ENCODE measurements at regions not wholly inside any gene's neighbourhood (a gene's known extent, or its start where the extent isn't known, plus 50 kb on each side); places are given as distances from the start of the nearest gene placed in this dataset.
"Not testable (repeated sequence)": the region's sequence is repeated elsewhere in the genome, so short reads cannot be mapped to it uniquely, and the experiment has no call there.

GRCh38 chr10:21463436-21463835 is 62.0 kb downstream of the SKIDA1 start:
- no peak for DNase-seq

GRCh38 chr10:21458126-21458871 is 67.2 kb downstream of the SKIDA1 start:
- no peak for DNase-seq

DNA sequence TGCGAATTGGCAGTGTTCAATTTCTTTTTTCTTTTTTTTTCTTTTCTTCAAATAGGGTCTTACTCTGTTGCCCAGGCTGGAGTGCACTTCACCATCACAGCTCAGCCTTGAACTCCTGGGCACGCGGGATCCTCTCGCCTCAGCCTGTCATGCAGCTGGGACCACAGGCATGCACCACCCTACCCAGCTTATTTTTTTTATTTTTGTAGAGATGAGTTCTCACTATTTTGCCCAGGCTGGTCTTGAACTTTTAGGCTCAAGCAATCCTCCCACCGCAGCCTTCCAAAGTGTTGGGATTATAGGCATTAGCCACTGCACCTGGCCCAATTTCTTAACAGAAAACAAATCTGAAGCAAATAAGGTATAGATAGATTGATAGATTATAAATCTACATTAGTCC is 69.3 kb downstream of the SKIDA1 start:
- DNase-seq = no peak

DNA sequence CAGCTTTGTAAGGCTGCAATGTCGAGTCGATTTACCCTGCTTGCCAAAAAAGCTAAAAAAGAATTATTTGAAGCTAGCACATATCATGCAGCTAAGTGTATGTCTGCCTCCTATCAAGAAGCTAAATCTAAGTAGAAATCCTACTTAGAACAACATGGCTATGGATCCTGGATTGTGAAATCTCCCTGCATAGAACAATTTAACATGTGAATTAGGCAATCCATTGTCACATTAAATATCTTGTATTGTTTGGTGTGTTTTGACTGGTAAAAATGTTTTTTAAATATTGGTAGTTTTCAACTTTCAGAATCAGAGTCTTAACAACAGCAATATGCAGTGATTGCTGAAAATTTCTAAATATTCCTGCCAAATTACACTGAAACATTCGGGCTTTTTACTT is 73.3 kb downstream of the SKIDA1 start:
- DNase-seq = no peak

DNA sequence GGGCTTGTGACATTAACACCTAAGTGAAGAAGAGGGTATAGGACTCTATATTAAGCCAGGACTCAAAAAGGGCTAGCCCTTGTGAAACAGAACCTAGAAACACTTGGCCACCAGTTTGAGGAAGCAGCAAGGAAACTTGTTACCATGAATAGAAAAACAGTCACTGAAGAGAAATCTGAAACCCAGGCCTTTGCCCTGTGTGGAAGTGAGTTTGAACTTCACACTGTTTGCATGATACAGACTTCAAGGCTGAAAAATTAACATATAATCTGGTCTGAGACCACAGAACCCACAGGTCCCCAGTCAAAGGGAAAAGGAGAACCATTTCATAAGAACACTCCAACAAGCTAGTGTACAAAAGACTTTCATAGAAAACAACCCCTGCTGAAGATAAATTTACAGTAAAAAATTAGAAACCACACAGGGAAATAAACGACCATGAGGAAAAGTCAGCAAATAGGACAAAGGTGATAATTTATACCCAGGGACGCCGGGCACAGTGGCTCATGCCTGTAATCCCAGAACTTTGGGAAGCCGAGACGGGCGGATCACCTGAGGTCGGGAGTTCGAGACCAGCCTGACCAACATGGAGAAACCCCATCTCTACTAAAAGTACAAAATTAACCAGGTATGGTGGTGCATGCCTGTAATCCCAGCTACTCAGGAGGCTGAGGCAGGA is 76.1 kb downstream of the SKIDA1 start:
- DNase-seq = no peak

DNA sequence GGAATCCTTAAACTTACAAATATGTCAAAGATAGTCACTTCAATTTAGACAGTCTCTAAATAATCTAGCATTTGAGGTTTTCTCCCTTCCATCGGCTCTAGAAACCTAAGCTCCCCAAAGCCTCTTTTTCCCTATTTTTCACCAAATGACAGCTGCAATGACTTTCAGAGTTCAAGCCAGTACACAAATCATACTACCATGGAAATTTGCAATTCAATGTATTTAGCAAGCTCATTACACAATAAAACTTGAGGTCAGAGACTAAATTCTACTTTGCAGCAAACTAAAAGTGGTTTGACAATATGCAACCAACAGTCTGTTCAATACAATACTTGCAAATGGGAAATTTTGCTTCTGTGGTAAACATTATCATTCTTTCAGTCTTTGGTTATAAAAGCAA is 80.3 kb downstream of the SKIDA1 start:
- no peak for DNase-seq

DNA sequence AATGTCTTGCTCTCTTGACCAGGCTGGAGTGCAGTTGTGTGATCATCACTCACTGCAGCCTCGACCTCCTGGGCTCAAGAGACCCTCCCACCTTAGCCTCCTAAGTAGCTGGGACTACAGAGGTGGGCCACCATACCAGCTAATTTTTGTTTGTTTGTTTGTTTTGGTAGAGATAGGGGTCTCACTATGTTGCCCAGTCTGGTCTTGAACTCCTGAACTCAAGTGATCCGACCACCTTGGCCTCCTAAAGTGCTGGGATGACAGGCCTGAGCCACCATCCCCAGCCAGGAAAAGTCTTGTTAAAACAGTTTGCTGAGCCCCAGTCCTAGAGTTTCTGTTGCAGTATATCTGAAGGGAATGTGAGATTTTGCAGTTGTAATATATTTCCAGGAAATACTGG is 83.9 kb downstream of the SKIDA1 start:
- DNase-seq = no peak

DNA sequence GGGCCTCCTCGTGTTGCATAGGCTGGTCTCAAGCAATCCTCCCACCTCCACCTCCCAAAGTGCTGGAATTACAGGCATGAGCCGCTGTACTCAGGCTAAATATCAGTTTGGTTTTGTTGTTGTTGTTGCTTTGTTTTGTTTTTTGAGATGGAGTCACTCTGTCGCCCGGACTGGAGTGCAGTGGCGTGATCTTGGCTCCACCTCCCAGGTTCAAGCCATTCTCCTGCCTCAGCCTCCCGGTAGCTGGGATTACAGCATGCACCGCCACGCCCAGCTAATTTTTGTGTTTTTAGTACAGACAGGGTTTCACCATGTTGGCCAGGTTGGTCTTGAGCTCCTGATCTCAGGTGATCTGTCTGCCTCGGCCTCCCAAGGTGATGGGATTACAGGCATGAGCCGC is 86.6 kb downstream of the SKIDA1 start:
- DNase-seq = not testable (repeated sequence)

DNA sequence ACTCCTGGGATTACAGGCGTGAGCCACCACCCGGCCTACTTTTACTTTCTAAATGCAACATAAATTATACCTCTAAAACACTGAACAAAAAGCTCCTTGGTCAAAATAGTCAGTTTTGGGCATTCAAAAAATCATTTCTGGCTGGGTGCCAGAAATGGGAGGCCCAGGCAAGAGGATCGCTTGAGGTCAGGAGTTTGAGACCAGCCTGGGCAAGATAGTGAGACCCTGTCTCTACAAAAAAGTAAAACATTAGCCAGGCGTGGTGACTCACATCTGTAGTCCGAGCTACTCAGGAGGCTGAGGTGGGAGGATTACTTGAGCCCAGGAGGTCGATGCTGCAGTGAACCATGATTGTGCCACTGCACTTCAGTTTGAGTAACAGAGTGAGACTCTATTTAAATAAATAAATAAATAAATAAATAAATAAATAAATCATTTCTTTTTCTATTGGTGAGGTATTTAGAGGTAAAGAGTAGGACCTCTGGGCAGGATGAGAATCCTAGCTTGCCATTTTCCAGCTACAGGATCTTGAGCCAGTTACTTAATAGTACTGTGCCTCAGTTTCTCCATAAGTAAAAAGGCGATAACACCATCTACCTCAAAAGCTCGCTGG is 87.6 kb downstream of the SKIDA1 start:
- no peak for DNase-seq

- no peak for DNase-seq
These were observed 93.2 kb downstream of the SKIDA1 start for GRCh38 chr10:21432266-21432665.

GRCh38 chr10:21431799-21432198 is 93.7 kb downstream of the SKIDA1 start:
- DNase-seq = no peak

- no peak for DNase-seq
These were observed 97.5 kb downstream of the SKIDA1 start for GRCh38 chr10:21427804-21428481.

DNA sequence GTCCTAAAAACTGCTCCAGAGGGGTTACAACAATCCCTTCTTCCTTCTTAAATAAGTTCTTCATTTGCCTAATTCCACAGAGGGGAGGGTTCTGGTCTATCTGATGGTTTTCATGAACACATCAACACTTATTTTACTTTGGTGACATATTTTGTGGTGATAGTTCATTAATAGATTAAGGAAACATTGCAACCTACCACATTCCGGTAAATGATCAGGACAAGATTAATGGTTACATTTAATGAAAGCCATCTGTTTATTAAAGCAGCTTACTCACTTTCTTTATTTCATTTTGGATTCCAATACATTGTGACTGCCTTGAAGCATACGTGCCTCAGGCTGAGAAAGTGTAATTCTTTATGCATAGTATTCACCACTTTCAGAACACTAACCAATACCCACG is 101.0 kb downstream of the SKIDA1 start:
- DNase-seq = no peak

DNA sequence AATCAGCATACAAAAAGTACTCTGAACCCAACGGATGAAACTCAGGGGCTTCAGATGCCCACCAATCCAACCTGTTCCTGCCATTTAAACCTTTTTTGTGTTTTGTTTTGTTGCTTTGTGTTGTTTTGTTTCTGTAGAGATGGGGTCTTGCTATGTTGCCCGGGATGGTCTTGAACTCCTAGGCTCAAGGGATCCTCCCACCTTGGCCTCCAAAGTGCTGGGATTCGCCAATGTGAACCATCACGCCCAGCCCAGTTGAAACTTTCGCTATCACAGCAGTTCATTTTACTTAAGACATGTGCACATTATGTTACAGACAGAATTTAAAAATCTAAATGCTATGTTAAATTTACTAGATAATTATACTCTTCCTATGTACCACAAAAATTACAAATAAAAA is 101.6 kb downstream of the SKIDA1 start:
- no peak for DNase-seq

GRCh38 chr10:21423338-21423737 is 102.1 kb downstream of the SKIDA1 start:
- no peak for DNase-seq

DNA sequence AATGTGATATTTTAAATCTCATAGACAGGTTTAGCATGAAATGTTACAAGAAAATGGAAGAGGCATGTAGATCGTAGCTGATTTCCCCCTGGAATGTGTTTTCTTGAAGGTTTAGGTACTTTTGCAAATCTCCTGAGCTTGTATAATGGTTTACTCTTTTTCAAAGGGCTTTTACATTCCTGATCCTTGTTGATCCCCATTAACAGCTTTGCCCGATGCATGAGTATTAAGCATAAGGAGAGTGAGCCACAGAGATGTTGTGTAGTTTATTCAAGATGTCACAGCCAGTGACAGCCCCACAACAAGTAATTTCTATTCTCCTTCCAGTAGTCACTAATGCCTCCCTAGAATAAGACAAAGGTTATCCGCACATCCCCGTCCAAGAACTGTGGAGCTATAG is 103.7 kb downstream of the SKIDA1 start:
- DNase-seq = no peak

DNA sequence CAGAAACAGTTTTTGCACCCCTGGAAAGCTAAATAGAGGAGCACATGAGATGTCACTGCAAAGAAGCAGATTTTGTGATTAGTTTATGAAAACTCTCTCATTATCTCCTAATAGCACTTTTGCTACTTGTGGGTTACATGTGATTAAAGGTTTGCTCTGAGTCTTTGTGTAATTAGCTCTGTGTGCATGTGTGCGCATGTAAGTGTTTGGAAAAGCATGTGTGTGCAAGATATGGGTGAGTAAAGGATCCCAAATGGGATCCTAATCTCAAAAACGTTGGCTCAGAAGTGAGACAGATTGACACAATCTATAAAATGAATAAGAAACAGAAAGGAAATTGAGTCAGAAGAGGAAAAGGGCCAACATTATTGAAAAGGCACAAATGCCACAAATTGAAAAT is 104.5 kb downstream of the SKIDA1 start:
- DNase-seq = no peak

DNA sequence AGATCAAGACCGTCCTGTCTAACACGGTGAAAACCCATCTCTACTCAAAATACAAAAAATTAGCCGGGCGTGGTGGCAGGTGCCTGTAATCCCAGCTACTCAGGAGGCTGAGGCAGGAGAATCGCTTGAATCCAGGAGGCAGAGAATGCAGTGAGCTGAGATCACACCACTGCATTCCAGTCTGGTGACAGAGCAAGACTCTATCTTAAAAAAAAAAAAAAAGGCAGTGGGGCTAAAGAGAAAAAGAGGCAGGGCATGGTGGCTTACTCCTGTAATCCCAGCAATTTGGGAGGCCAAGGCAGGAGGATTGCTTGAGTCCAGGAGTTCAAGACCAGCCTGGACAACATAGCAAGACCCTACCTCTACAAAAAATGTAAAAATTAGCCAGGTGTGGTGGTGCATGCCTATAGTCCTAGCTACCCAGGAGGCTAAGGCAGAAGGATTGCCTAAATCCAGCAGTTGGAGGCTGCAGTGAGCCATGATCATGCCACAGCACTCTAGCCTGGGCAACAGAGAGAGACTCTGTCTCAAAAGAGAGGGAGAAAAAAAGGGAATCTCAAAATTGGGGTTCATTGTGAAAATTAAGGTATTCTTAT is 106.4 kb downstream of the SKIDA1 start:
- not testable (repeated sequence) for DNase-seq

- DNase-seq = no peak
These were observed 108.2 kb downstream of the SKIDA1 start for GRCh38 chr10:21417172-21417712.

- no peak for DNase-seq
These were observed 111.8 kb downstream of the SKIDA1 start for GRCh38 chr10:21413680-21414079.

DNA sequence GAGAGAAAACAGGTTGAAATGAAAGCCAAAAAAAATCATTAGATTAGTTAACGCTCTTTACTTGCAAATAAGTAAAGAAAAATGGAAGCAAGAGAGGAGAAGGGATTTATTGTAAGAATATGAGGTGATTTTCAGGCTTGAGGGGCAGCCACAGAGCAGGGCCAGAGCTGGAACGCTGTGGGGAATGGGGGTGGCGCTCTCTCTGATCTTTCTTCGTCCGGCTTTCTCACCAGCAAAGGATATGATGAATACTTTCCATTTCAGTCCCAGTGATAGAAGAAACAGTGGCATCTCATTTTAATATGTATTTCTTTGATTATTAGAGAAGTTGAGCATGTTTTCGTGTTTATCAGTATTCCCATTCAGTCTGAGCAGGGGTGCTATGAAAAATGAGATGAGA is 112.2 kb downstream of the SKIDA1 start:
- no peak for DNase-seq

DNA sequence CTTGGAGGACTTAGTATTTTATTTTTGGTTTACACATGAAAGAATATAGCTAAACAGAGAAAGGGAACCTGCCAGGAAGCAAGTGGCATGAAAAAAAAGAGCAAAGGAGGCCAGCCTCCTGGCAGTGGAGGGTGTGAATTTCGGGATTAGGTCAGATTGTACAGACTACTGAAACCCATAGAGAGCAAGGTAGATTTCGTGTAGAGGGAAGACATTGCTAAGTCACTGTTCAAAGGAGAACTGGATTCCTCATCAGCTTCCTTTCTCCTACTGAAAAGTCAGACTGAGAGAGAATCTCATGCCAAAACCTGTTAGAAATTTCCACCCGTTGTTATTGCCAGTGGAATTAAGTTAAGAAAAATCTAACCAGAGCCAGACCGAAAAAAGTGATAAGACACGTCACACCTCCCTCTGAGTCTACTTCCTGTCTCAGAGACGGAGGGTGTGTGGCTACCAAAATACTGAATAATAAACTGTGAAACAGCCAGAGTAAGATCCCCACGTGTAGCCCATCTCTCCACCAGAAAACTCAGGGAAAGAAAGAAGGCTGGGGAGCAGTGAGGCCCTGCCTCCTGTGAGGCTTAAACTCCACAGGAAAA is 118.8 kb downstream of the SKIDA1 start:
- DNase-seq = no peak

DNA sequence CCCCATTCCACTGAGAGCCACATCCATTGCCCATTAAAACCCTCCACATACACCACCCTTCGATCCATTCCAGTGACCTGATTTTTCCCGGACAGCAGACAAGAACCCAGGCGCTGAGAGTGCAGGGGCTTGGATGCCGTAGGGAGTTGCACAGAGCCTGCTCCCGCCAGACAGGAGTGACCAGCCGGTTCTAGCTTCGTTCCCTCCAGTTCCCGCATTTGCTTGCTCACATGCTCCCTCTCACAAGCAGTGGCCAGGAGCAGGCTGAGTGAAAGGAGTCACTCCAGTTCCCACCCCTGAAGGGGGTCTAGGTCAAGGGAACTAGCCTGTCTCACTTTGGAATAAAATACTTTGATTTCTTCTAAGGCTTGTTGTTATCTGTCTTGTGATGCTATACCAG is 119.5 kb downstream of the SKIDA1 start:
- no peak for DNase-seq

Measured in KG1 (cell line).